ENCODE measurements at regions not wholly inside any gene's neighbourhood (a gene's known extent, or its start where the extent isn't known, plus 50 kb on each side); places are given as distances from the start of the nearest gene placed in this dataset.

DNA sequence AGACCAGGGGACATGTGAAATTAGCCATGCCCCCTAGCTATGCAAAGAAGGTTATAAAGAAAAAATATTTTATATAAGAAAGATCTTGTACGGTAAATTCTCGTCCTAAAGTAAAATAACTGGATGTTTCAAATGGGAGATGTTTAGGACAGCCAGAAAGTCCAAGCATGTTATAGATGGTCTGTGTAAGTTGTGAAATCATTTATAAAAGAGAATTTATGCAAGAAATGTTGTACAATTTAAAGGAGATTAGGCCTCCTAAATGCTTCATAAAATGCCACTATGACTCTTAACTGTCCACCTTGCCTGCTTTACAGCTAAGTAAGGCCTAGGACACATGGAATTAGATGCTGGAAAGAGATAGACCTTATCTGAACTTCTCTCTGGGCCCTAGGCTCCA lies 118.1 kb upstream of the POGK start:
- H3K4me3 ChIP-seq (ENCODE audit: low read length): no peak overlapping the region
- peaks cover 7% of the 10 kb centered on the region for H3K9me3 ChIP-seq (ENCODE audit: low read length)
- H3K27me3 ChIP-seq (ENCODE audit: insufficient read depth, low read depth, low read length): no peaks in the 10 kb centered on the region
- no peak for TF ChIP-seq TAF1 (IDR thresholded peaks at IDR 0.05; ENCODE audit: low read depth)
- TF ChIP-seq MXI1 (conservative IDR thresholded peaks at IDR 0.05; ENCODE audit: poor library complexity, severe bottlenecking): no peak
- TF ChIP-seq SMC3 (conservative IDR thresholded peaks at IDR 0.05; ENCODE audit: poor library complexity): no peak
- TF ChIP-seq EZH2 (IDR thresholded peaks at IDR 0.05; ENCODE audit: borderline replicate concordance, insufficient read depth, low read length, poor library complexity, severe bottlenecking): no peak
- TF ChIP-seq, protein P1, sequence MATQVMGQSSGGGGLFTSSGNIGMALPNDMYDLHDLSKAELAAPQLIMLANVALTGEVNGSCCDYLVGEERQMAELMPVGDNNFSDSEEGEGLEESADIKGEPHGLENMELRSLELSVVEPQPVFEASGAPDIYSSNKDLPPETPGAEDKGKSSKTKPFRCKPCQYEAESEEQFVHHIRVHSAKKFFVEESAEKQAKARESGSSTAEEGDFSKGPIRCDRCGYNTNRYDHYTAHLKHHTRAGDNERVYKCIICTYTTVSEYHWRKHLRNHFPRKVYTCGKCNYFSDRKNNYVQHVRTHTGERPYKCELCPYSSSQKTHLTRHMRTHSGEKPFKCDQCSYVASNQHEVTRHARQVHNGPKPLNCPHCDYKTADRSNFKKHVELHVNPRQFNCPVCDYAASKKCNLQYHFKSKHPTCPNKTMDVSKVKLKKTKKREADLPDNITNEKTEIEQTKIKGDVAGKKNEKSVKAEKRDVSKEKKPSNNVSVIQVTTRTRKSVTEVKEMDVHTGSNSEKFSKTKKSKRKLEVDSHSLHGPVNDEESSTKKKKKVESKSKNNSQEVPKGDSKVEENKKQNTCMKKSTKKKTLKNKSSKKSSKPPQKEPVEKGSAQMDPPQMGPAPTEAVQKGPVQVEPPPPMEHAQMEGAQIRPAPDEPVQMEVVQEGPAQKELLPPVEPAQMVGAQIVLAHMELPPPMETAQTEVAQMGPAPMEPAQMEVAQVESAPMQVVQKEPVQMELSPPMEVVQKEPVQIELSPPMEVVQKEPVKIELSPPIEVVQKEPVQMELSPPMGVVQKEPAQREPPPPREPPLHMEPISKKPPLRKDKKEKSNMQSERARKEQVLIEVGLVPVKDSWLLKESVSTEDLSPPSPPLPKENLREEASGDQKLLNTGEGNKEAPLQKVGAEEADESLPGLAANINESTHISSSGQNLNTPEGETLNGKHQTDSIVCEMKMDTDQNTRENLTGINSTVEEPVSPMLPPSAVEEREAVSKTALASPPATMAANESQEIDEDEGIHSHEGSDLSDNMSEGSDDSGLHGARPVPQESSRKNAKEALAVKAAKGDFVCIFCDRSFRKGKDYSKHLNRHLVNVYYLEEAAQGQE (IDR thresholded peaks at IDR 0.05; ENCODE audit: borderline replicate concordance): no peak
- TF ChIP-seq, protein P2, sequence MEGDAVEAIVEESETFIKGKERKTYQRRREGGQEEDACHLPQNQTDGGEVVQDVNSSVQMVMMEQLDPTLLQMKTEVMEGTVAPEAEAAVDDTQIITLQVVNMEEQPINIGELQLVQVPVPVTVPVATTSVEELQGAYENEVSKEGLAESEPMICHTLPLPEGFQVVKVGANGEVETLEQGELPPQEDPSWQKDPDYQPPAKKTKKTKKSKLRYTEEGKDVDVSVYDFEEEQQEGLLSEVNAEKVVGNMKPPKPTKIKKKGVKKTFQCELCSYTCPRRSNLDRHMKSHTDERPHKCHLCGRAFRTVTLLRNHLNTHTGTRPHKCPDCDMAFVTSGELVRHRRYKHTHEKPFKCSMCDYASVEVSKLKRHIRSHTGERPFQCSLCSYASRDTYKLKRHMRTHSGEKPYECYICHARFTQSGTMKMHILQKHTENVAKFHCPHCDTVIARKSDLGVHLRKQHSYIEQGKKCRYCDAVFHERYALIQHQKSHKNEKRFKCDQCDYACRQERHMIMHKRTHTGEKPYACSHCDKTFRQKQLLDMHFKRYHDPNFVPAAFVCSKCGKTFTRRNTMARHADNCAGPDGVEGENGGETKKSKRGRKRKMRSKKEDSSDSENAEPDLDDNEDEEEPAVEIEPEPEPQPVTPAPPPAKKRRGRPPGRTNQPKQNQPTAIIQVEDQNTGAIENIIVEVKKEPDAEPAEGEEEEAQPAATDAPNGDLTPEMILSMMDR (IDR thresholded peaks at IDR 0.05; ENCODE audit: poor library complexity, severe bottlenecking): no peak
- TF ChIP-seq RAD21 (conservative IDR thresholded peaks at IDR 0.05): no peak
- no peak for TF ChIP-seq EP300 (conservative IDR thresholded peaks at IDR 0.05; ENCODE audit: poor library complexity, severe bottlenecking)
- no peak for TF ChIP-seq POLR2AphosphoS5 (IDR thresholded peaks at IDR 0.05)
- H2AFZ ChIP-seq (ENCODE audit: low read depth, low read length): no peak overlapping the region
- no peak overlapping the region for H3K27ac ChIP-seq (ENCODE audit: low read length)
- no peak overlapping the region for H3K4me2 ChIP-seq (ENCODE audit: low read length)
- H3K36me3 ChIP-seq (ENCODE audit: insufficient read depth, low read length): no peaks in the 10 kb centered on the region
- H3K9me2 ChIP-seq (ENCODE audit: insufficient read depth, low read length): no peaks in the 10 kb centered on the region
- no peak overlapping the region for H3K9ac ChIP-seq (ENCODE audit: low read length)
- H3K79me2 ChIP-seq (replicated peaks; ENCODE audit: insufficient read depth, low read length): no peaks in the 10 kb centered on the region
- H3F3A ChIP-seq (ENCODE audit: insufficient read depth, low read length, poor library complexity, severe bottlenecking): no peaks in the 10 kb centered on the region
- H4K20me1 ChIP-seq (ENCODE audit: insufficient read depth): no peaks in the 10 kb centered on the region

DNA sequence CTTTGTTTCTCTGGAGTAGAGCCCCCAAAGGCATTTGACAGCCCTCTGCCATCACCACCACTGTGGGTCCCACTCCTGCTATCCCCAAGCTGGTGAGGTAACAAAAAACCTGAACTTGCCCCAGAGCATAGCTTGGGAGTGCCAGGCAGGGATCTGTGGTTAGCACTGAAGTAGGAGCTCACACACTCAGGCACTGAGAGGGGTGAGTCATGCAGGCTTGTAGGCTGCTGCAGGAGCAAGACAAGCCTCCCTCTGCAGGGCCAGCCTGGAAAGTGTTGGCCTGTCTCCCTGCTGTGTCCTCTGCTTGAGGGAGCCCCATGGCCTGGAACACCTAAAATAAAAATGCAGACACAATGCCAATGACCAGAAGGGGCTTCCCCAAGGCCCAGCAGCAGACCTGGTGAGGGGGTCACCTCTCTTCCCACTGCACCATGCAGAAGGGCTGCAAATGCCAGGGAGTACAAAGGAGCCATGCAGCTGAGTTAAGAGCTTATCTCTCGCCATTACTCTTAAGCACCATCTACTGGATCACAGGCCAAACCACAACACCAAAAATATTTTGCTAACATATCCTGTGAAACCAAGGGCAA lies 108.9 kb upstream of the POGK start:
- no peak for TF ChIP-seq MXI1 (conservative IDR thresholded peaks at IDR 0.05; ENCODE audit: poor library complexity, severe bottlenecking)
- H3K27me3 ChIP-seq (ENCODE audit: insufficient read depth, low read depth, low read length): no peaks in the 10 kb centered on the region
- H3K4me3 ChIP-seq (ENCODE audit: low read length): no peak overlapping the region
- no peak overlapping the region for H3K27ac ChIP-seq (ENCODE audit: low read length)
- H2AFZ ChIP-seq (ENCODE audit: low read depth, low read length): no peak overlapping the region
- H3K9me2 ChIP-seq (ENCODE audit: insufficient read depth, low read length): no peaks in the 10 kb centered on the region
- H3K36me3 ChIP-seq (ENCODE audit: insufficient read depth, low read length): no peaks in the 10 kb centered on the region
- H3K4me2 ChIP-seq (ENCODE audit: low read length): no peak overlapping the region
- H3F3A ChIP-seq (ENCODE audit: insufficient read depth, low read length, poor library complexity, severe bottlenecking): no peaks in the 10 kb centered on the region
- no peaks in the 10 kb centered on the region for H3K9me3 ChIP-seq (ENCODE audit: low read length)
- no peaks in the 10 kb centered on the region for H3K79me2 ChIP-seq (replicated peaks; ENCODE audit: insufficient read depth, low read length)
- H3K9ac ChIP-seq (ENCODE audit: low read length): no peak overlapping the region
- H4K20me1 ChIP-seq (ENCODE audit: insufficient read depth): no peaks in the 10 kb centered on the region

Measured in neural cell (in vitro differentiated cells).